ENCODE measurements at regions not wholly inside any gene's neighbourhood (a gene's known extent, or its start where the extent isn't known, plus 50 kb on each side); places are given as distances from the start of the nearest gene placed in this dataset.
A peak's percentile ranks its signal among the peaks of the same experiment; 100 is the strongest.

GRCh38 chr14:45364565-45365156, 111.7 kb upstream of the MIS18BP1 start:
- no peak for ATAC-seq
- 49 to 57% methylated on average over 4 of the region's 4 CpGs for WGBS, 2 donors
- Histone ChIP-seq H3K4me1 (no peaks in the 10 kb centered on the region), H3K36me3 (no peaks in the 10 kb centered on the region), H3K27me3 (no peaks in the 10 kb centered on the region), H3K9me3 (no peaks in the 10 kb centered on the region), H3K27ac (no peak overlapping the region), H3K4me3 (no peak overlapping the region)
- no peak for FAIRE-seq
- no peak for TF ChIP-seq CTCF (IDR thresholded peaks at IDR 0.05)
- no peak for DNase-seq
- intact Hi-C loops (cut with DNase I) = no loop called here

- FAIRE-seq (no peak), ATAC-seq (no peak), DNase-seq (no peak)
- no peak overlapping the region for H3K4me3 ChIP-seq
- no peaks in the 10 kb centered on the region for H3K27me3 ChIP-seq
- no peak for TF ChIP-seq CTCF (IDR thresholded peaks at IDR 0.05)
- WGBS, 2 donors = 67 to 75% methylated on average over 1 of the region's 1 CpG
- no peaks in the 10 kb centered on the region for H3K4me1 ChIP-seq
- no peaks in the 10 kb centered on the region for H3K36me3 ChIP-seq
- H3K27ac ChIP-seq = no peak overlapping the region
- no peaks in the 10 kb centered on the region for H3K9me3 ChIP-seq
- intact Hi-C loops (cut with DNase I) = no loop called here
Measured at GRCh38 chr14:45362505-45362904, 109.5 kb upstream of the MIS18BP1 start.

- H3K4me1 ChIP-seq = no peaks in the 10 kb centered on the region
Measured at GRCh38 chr14:45361727-45362126, 108.7 kb upstream of the MIS18BP1 start.

GRCh38 chr14:45359746-45360145, 106.7 kb upstream of the MIS18BP1 start:
- Histone ChIP-seq H3K36me3 (no peaks in the 10 kb centered on the region), H3K27me3 (no peaks in the 10 kb centered on the region), H3K27ac (no peak overlapping the region), H3K9me3 (no peaks in the 10 kb centered on the region), H3K4me1 (no peaks in the 10 kb centered on the region), H3K4me3 (no peak overlapping the region)
- no peak for TF ChIP-seq CTCF (IDR thresholded peaks at IDR 0.05)
- no peak for FAIRE-seq
- intact Hi-C loops (cut with DNase I) = no loop called here
- DNase-seq = no peak
- ATAC-seq = no peak
- 70 to 81% methylated on average over 3 of the region's 3 CpGs for WGBS, 2 donors

More at GRCh38 chr14:45361727-45362126, 108.7 kb upstream of the MIS18BP1 start:
- Histone ChIP-seq H3K27ac (no peak overlapping the region), H3K36me3 (no peaks in the 10 kb centered on the region), H3K27me3 (no peaks in the 10 kb centered on the region), H3K9me3 (no peaks in the 10 kb centered on the region), H3K4me3 (no peak overlapping the region)
- ATAC-seq (no peak), DNase-seq (no peak), FAIRE-seq (no peak)
- intact Hi-C loops (cut with DNase I) = no loop called here
- no peak for TF ChIP-seq CTCF (IDR thresholded peaks at IDR 0.05)
- WGBS, 2 donors = 76 to 89% methylated on average over 2 of the region's 2 CpGs

GRCh38 chr14:45332360-45332988, 79.5 kb upstream of the MIS18BP1 start:
- H3K27ac ChIP-seq = no peak overlapping the region
- no peaks in the 10 kb centered on the region for H3K27me3 ChIP-seq
- H3K36me3 ChIP-seq = no peaks in the 10 kb centered on the region
- peak; percentile 51 to 89 (median 86) for ATAC-seq
- no peaks in the 10 kb centered on the region for H3K9me3 ChIP-seq
- intact Hi-C loops (cut with DNase I) = no loop called here
- peaks cover 0 to 8% (median 0%) of the 10 kb centered on the region in 3 donors for H3K4me1 ChIP-seq
- H3K4me3 ChIP-seq = no peak overlapping the region
- TF ChIP-seq CTCF (IDR thresholded peaks at IDR 0.05) = no peak
- 10 to 13% methylated on average over 4 of the region's 4 CpGs for WGBS, 2 donors
- FAIRE-seq = no peak
- DNase-seq = peak in 3 of 6 donors; percentile 15 to 46 (median 29)

Measured in pancreas (tissue), 10 donors.